Right lobe of liver (tissue), 6 donors: ENCODE measurements at regions not wholly inside any gene's neighbourhood (a gene's known extent, or its start where the extent isn't known, plus 50 kb on each side); places are given as distances from the start of the nearest gene placed in this dataset.

Experiments
- ATAC-seq, 4 donors: fragments of 200-7000 bp; cut with Tn5 transposase; one replicate each; pipeline ENCODE4 v1.9.1; 2020; ENCODE audit warnings: mild to moderate bottlenecking in 4 of 4, moderate library complexity in 4 of 4
- DNase-seq, 3 donors: peaks; one replicate each; pipeline ENCODE4 v3.0.0-alpha.2; 2020
- H3K27ac ChIP-seq, 3 donors: fragments of 200-600 bp; one replicate each; pipeline ENCODE4 v1.8.0; 2022
- H3K27me3 ChIP-seq, 2 donors: fragments of 200-600 bp; one replicate each; pipeline ENCODE4 v1.8.0; 2022
- H3K36me3 ChIP-seq, 4 donors: fragments of 200-600 bp; sonication (generic) in 1 of 4; one replicate each; pipeline versions ENCODE4 v1.5.1 to v1.8.0; 2017 to 2022; ENCODE audit warnings: control low read depth in 1 of 4
- H3K4me1 ChIP-seq, 4 donors: fragments of 200-600 bp; sonication (generic) in 1 of 4; one replicate each; pipeline versions ENCODE4 v1.5.1 to v1.8.0; 2017 to 2022; ENCODE audit warnings: control low read depth in 1 of 4
- H3K4me3 ChIP-seq, 3 donors: fragments of 200-600 bp; one replicate each; pipeline ENCODE4 v1.8.0; 2022
- H3K9me3 ChIP-seq, 4 donors: fragments of 200-600 bp; sonication (generic) in 1 of 4; one replicate each; pipeline versions ENCODE4 v1.5.1 to v1.8.0; 2017 to 2022; ENCODE audit warnings: control low read depth in 1 of 4
- POLR2A ChIP-seq: fragments of 450-650 bp; IDR thresholded peaks from one replicate; pipeline ENCODE4 v1.6.1; 2017; ENCODE audit warnings: antibody characterized with exemption, mild to moderate bottlenecking
- WGBS: methylation state at CpG from one replicate; pipeline ENCODE4 v1.1.6; 2018; ENCODE audit warnings: low coverage, low lambda C conversion rate; ENCODE audit not compliant: insufficient coverage; ENCODE audit errors: missing lambda C conversion rate; 5-methylcytosine and 5-hydroxymethylcytosine counted together
- intact Hi-C, 2 donors: fragments of 100-400 bp; cut with DNase I; formaldehyde crosslinking; loops; one replicate each; pipeline versions ENCODE4 v1.11.2 to v1.14.1; 2022
- TF ChIP-seq, protein P1 (sequence below), 4 donors: fragments of 200-600 bp in 3 of 4; fragments of 450-650 bp in 1 of 4; IDR thresholded peaks; one replicate each; pipeline versions ENCODE4 v1.5.1 to v1.8.0; 2016 to 2022; ENCODE audit warnings: antibody characterized with exemption in 4 of 4, mild to moderate bottlenecking in 2 of 4
- donor health status: DM: no; HTN: yes; CAD: no.
- donor health status: DM: no; HTN: no; CAD: no.
- donor health status: DM: no; HTN: no; CAD: no.
- donor health status: DM: no; HTN: yes; CAD: no.
- donor health status: DM: no; HTN: yes; CAD: no.

GRCh38 chr13:65940720-65941119, 1289.4 kb downstream of the PCDH9 start:
- WGBS: 28% methylated on average over 3 of the region's 3 CpGs

DNA sequence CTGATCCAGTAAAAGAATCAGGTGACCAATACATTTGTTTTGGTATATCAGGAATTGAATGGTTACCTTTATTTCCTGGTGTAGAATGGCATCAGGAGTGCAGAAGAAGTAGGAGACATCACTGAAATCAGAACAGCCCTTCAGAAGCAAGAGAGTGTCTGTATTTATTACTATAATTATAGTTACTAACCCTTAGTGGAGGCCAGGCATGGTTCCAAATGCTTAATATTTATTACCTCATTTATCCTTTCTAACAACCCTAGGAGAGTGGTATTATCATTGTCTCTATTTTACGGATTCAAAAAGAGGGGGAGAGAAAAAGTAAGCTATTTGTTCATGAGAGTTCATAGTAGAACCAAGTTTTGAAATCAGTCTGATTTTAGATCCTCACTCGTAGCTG, 1292.9 kb downstream of the PCDH9 start:
- no peak for TF ChIP-seq POLR2A
- TF ChIP-seq, protein P1, sequence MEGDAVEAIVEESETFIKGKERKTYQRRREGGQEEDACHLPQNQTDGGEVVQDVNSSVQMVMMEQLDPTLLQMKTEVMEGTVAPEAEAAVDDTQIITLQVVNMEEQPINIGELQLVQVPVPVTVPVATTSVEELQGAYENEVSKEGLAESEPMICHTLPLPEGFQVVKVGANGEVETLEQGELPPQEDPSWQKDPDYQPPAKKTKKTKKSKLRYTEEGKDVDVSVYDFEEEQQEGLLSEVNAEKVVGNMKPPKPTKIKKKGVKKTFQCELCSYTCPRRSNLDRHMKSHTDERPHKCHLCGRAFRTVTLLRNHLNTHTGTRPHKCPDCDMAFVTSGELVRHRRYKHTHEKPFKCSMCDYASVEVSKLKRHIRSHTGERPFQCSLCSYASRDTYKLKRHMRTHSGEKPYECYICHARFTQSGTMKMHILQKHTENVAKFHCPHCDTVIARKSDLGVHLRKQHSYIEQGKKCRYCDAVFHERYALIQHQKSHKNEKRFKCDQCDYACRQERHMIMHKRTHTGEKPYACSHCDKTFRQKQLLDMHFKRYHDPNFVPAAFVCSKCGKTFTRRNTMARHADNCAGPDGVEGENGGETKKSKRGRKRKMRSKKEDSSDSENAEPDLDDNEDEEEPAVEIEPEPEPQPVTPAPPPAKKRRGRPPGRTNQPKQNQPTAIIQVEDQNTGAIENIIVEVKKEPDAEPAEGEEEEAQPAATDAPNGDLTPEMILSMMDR (IDR thresholded peaks at IDR 0.05): no peak

More at GRCh38 chr13:65940720-65941119, 1289.4 kb downstream of the PCDH9 start:
- no peak for ATAC-seq
- Histone ChIP-seq H3K36me3 (no peaks in the 10 kb centered on the region), H3K27ac (no peak overlapping the region), H3K4me3 (no peak overlapping the region), H3K27me3 (no peaks in the 10 kb centered on the region), H3K4me1 (no peaks in the 10 kb centered on the region), H3K9me3 (no peaks in the 10 kb centered on the region)
- TF ChIP-seq, protein P1 (IDR thresholded peaks at IDR 0.05): no peak
- no peak for TF ChIP-seq POLR2A
- no peak for DNase-seq
- intact Hi-C loops: no loop called here

DNA sequence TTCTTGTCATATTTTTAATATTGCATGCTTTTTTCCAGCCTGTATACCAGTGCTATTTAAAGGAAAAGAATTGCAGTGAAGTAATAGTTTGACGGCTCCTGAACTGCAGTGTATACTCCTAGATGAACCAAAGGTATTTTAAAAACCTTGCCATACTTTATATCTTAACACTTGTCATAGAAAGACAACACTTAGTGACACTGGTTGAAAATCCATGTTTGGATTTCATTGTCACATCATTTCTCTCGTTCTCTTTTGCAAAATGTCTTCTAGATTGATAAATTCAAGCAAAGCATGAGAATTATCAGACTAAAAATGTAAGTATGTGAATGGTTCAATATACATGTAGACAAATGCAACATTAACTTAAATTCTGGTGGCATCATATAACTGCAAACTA, 1293.9 kb downstream of the PCDH9 start:
- no peak overlapping the region for H3K27ac ChIP-seq
- H3K27me3 ChIP-seq: no peaks in the 10 kb centered on the region
- H3K4me1 ChIP-seq: no peaks in the 10 kb centered on the region
- H3K4me3 ChIP-seq: no peak overlapping the region
- DNase-seq (no peak), ATAC-seq (no peak)
- intact Hi-C loops: no loop called here
- no peak for TF ChIP-seq POLR2A
- TF ChIP-seq, protein P1 (IDR thresholded peaks at IDR 0.05): no peak
- 51% methylated on average over 2 of the region's 2 CpGs for WGBS
- no peaks in the 10 kb centered on the region for H3K9me3 ChIP-seq
- no peaks in the 10 kb centered on the region for H3K36me3 ChIP-seq

More for the DNA sequence above, 1292.9 kb downstream of the PCDH9 start:
- Histone ChIP-seq H3K4me3 (no peak overlapping the region), H3K4me1 (no peaks in the 10 kb centered on the region), H3K27ac (no peak overlapping the region), H3K36me3 (no peaks in the 10 kb centered on the region), H3K27me3 (no peaks in the 10 kb centered on the region), H3K9me3 (no peaks in the 10 kb centered on the region)
- ATAC-seq (no peak), DNase-seq (no peak)
- WGBS: 43% methylated on average over 2 of the region's 2 CpGs
- intact Hi-C loops: no loop called here

DNA sequence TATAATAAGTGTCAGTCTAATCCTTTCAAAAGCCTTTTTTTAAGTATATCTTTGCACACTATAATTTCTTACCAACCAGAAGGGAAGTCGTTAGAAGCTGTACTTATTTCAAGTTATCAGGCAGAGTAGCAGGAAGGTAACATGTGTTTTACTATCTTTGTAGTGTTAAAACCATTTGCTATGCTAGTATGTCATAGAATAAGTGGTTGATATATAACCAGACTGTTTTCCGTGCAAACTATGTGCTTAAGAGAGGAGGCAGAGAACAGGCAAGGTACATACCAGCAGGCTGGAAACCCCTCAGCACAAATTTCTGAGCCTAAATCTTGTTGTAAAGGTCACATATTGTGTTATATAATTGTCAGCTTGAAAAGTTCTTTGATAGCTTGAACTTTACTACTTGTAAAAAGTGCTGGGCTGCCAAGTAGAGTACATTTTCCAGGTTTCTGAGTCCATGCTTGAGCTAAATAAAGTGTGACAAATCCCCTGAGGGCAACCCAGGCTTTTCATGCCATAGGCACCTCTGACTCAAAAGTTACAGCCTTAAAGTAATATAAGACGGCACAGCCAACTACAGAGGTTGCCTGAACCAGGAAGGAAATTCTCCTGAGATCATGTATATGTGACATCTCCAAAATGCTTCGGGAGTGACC, 1297.4 kb downstream of the PCDH9 start:
- DNase-seq (no peak), ATAC-seq (no peak)
- Histone ChIP-seq H3K9me3 (no peaks in the 10 kb centered on the region), H3K4me1 (no peaks in the 10 kb centered on the region), H3K36me3 (no peaks in the 10 kb centered on the region), H3K27ac (no peak overlapping the region), H3K4me3 (no peak overlapping the region), H3K27me3 (no peaks in the 10 kb centered on the region)
- TF ChIP-seq POLR2A: no peak
- TF ChIP-seq, protein P1 (IDR thresholded peaks at IDR 0.05): no peak
- 38% methylated on average over 4 of the region's 4 CpGs for WGBS
- intact Hi-C loops: no loop called here

DNA sequence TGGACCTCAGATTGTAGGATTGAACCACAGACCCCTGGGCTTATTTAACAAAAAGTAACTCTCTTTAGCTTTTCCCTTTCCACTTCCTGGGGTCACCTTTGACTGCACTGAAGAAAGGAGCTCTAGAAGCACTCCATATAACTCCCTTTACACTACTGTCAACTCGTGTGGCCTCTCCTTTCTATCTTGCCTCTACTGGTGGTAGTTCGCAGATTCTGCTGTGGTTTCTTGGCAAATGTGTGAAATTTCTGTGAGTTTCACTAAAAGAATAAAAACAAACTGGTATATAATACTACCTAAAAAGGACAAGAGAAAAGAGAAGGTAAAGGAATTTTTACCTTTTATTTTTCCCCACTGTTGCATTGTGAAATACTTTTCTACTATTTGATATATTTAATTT, 1298.1 kb downstream of the PCDH9 start:
- TF ChIP-seq, protein P1 (IDR thresholded peaks at IDR 0.05): no peak
- TF ChIP-seq POLR2A: no peak
- DNase-seq (no peak), ATAC-seq (no peak)
- no peak overlapping the region for H3K4me3 ChIP-seq
- H3K9me3 ChIP-seq: no peaks in the 10 kb centered on the region
- intact Hi-C loops: no loop called here
- no peaks in the 10 kb centered on the region for H3K27me3 ChIP-seq
- 72% methylated on average over 2 of the region's 2 CpGs for WGBS
- H3K27ac ChIP-seq: no peak overlapping the region
- H3K4me1 ChIP-seq: no peaks in the 10 kb centered on the region
- H3K36me3 ChIP-seq: no peaks in the 10 kb centered on the region
